Ascending aorta (tissue), 2 donors: ENCODE measurements at regions not wholly inside any gene's neighbourhood (a gene's known extent, or its start where the extent isn't known, plus 50 kb on each side); places are given as distances from the start of the nearest gene placed in this dataset.

Source experiments
- DNase-seq, 2 donors: peaks; one replicate each; pipeline ENCODE4 v3.0.0-alpha.2; 2019; ENCODE audit warnings: low spot score in 2 of 2
- H3K27ac ChIP-seq, 2 donors: fragments of 200-600 bp; sonication (generic); one replicate each; pipeline ENCODE4 v1.5.1; 2016 to 2017; ENCODE audit warnings: mild to moderate bottlenecking in 1 of 2
- H3K27me3 ChIP-seq: fragments of 200-600 bp; sonication (generic); one replicate; pipeline ENCODE4 v1.5.1; 2017
- H3K36me3 ChIP-seq, 2 donors: fragments of 200-600 bp; sonication (generic); one replicate each; pipeline ENCODE4 v1.5.1; 2016
- H3K4me1 ChIP-seq, 2 donors: fragments of 200-600 bp; sonication (generic); one replicate each; pipeline ENCODE4 v1.5.1; 2016 to 2017; ENCODE audit warnings: mild to moderate bottlenecking in 1 of 2
- H3K4me3 ChIP-seq, 2 donors: fragments of 200-600 bp; sonication (generic); one replicate each; pipeline ENCODE4 v1.5.1; 2016 to 2017; ENCODE audit warnings: mild to moderate bottlenecking in 1 of 2
- H3K9me3 ChIP-seq, 2 donors: fragments of 200-600 bp; sonication (generic); one replicate each; pipeline ENCODE4 v1.5.1; 2016
- intact Hi-C: fragments of 100-400 bp; cut with DNase I; formaldehyde crosslinking; loops from one replicate; pipeline ENCODE4 v1.15.1; 2023
- TF ChIP-seq, protein P1 (sequence below), 3 experiments: fragments of 200-600 bp in 2 of 3; fragments of 450-650 bp in 1 of 3; sonication (generic) in 2 of 3; IDR thresholded peaks; one replicate each; pipeline ENCODE4 v1.5.1; 2016 to 2019; ENCODE audit warnings: antibody characterized with exemption in 3 of 3, mild to moderate bottlenecking in 1 of 3, moderate library complexity in 1 of 3

DNA sequence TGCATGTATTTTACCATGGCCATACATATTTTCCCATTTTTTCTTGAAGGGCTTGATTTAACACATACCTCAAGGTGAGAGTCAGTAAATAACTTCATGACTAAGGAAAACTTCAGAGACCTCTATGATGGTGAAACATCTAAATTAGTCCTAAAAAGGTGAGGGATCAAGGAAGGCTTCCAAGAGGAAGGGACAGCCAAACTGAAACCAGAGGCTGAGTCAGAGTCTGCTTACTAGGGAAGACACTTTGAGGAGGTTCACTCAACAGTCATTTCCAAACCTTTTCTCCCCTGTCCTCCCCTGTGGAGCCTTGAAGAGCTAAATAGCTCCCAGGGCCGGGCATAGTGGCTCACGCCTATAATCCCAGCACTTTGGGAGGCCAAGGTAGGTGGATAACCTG lies 206.6 kb downstream of the SHQ1 start:
- Histone ChIP-seq H3K36me3 (no peaks in the 10 kb centered on the region), H3K4me3 (no peak overlapping the region), H3K9me3 (no peaks in the 10 kb centered on the region), H3K4me1 (no peaks in the 10 kb centered on the region), H3K27me3 (no peaks in the 10 kb centered on the region), H3K27ac (no peak overlapping the region)
- intact Hi-C loops = no loop called here
- TF ChIP-seq, protein P1, sequence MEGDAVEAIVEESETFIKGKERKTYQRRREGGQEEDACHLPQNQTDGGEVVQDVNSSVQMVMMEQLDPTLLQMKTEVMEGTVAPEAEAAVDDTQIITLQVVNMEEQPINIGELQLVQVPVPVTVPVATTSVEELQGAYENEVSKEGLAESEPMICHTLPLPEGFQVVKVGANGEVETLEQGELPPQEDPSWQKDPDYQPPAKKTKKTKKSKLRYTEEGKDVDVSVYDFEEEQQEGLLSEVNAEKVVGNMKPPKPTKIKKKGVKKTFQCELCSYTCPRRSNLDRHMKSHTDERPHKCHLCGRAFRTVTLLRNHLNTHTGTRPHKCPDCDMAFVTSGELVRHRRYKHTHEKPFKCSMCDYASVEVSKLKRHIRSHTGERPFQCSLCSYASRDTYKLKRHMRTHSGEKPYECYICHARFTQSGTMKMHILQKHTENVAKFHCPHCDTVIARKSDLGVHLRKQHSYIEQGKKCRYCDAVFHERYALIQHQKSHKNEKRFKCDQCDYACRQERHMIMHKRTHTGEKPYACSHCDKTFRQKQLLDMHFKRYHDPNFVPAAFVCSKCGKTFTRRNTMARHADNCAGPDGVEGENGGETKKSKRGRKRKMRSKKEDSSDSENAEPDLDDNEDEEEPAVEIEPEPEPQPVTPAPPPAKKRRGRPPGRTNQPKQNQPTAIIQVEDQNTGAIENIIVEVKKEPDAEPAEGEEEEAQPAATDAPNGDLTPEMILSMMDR (IDR thresholded peaks at IDR 0.05) = no peak
- DNase-seq = no peak

- no peak for DNase-seq
- Histone ChIP-seq H3K27me3 (no peaks in the 10 kb centered on the region), H3K4me1 (no peaks in the 10 kb centered on the region), H3K36me3 (no peaks in the 10 kb centered on the region), H3K9me3 (no peaks in the 10 kb centered on the region), H3K4me3 (no peak overlapping the region), H3K27ac (no peak overlapping the region)
- TF ChIP-seq, protein P1 (IDR thresholded peaks at IDR 0.05) = no peak
- intact Hi-C loops = no loop called here
These were observed 207.2 kb downstream of the SHQ1 start for GRCh38 chr3:72641072-72641471.

DNA sequence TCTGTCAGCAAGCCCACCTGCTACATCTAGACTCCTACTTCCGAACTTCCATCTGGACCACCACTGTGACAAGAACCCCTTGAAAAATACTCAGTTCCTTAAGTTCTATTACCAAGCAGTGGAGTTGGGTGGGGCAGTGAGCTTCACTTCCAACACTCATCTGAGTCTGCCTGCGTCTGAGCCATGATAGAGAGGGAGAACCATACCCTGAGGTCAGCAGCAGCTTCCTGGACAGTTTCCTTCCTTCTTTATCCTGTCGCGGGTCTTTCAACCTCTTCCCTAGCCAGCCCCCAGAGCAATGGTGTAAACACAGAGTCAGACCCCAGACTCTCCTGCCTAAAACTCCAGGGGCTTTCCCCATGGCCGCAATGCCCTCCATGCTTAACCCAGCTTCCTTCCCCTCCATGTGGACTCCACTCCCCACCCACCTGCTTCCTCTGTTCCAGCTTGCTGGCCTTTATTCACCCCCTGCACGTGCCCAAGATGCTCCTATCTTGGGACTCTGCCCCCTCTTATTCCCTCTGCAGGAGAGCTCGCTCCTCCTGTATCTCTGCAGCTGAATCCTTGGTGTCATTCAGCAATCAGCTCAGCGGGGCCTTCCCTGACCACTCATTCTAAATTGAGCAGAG lies 211.2 kb downstream of the SHQ1 start:
- no peaks in the 10 kb centered on the region for H3K9me3 ChIP-seq
- H3K4me1 ChIP-seq = no peaks in the 10 kb centered on the region
- no peak overlapping the region for H3K4me3 ChIP-seq
- no peaks in the 10 kb centered on the region for H3K36me3 ChIP-seq
- H3K27me3 ChIP-seq = no peaks in the 10 kb centered on the region
- DNase-seq = no peak
- intact Hi-C loops = no loop called here
- TF ChIP-seq, protein P1 (IDR thresholded peaks at IDR 0.05) = no peak
- no peak overlapping the region for H3K27ac ChIP-seq

DNA sequence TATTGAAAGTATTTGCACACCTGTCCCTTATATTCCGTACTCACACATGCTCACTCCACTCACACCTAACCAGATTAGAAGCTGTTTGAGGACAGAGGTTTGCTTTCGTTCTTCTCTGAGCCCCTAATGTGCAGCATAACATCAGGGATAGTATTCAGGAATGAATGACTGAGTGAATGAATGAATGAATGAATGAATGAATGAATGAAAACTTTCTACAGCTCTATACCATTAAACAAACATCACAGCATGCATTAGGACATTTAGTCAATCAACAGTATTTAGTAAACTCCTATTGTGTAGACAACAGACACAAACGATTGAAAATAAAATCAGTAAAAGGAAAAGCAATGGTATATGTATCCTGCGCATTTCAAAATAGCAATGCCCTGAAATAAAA lies 212.7 kb downstream of the SHQ1 start:
- TF ChIP-seq, protein P1 (IDR thresholded peaks at IDR 0.05) = no peak
- Histone ChIP-seq H3K4me3 (no peak overlapping the region), H3K27me3 (no peaks in the 10 kb centered on the region), H3K9me3 (no peaks in the 10 kb centered on the region), H3K36me3 (no peaks in the 10 kb centered on the region), H3K27ac (no peak overlapping the region), H3K4me1 (no peaks in the 10 kb centered on the region)
- DNase-seq = no peak
- intact Hi-C loops = no loop called here

GRCh38 chr3:72634128-72634527 lies 214.1 kb downstream of the SHQ1 start:
- Histone ChIP-seq H3K36me3 (no peaks in the 10 kb centered on the region), H3K27me3 (no peaks in the 10 kb centered on the region), H3K9me3 (no peaks in the 10 kb centered on the region), H3K4me3 (no peak overlapping the region), H3K4me1 (no peaks in the 10 kb centered on the region), H3K27ac (no peak overlapping the region)
- intact Hi-C loops = no loop called here
- no peak for DNase-seq
- TF ChIP-seq, protein P1 (IDR thresholded peaks at IDR 0.05) = no peak

DNA sequence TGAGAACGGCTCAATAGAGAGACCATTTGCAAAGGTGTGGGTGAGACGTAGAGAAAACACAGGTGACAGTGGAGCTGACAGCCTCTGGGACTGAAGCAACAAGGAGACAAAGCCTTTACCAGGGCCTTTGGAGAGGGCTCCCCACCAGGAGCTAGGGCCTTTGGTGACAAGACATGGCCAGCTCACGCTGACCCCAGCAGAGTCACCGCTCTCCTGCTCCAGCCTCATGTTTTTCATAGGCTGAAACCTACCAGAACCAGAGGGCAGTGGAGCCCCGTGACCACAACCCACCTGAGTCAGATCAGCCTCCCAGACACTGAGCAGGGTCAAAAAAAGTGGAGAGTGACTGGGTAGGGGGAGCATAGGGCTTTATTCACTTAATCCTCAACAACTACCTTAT lies 214.7 kb downstream of the SHQ1 start:
- Histone ChIP-seq H3K9me3 (no peaks in the 10 kb centered on the region), H3K4me3 (no peak overlapping the region), H3K4me1 (no peaks in the 10 kb centered on the region), H3K36me3 (no peaks in the 10 kb centered on the region), H3K27me3 (no peaks in the 10 kb centered on the region), H3K27ac (no peak overlapping the region)
- DNase-seq = no peak
- TF ChIP-seq, protein P1 (IDR thresholded peaks at IDR 0.05) = no peak
- intact Hi-C loops = no loop called here
